GM12891 (cell line): ENCODE measurements at regions not wholly inside any gene's neighbourhood (a gene's known extent, or its start where the extent isn't known, plus 50 kb on each side); places are given as distances from the start of the nearest gene placed in this dataset.

ENCODE experiments used
- PAX5 ChIP-seq: IDR thresholded peaks from 2 replicates; pipeline ENCODE4 v1.6.1; 2011; ENCODE audit warnings: low read length, moderate library complexity, mild to moderate bottlenecking; ENCODE audit not compliant: insufficient read depth, severe bottlenecking
- POLR2A ChIP-seq: IDR thresholded peaks from 2 replicates; pipeline ENCODE4 v1.6.1; 2011; ENCODE audit warnings: low read depth, low read length, control low read depth
- POLR2AphosphoS5 ChIP-seq: IDR thresholded peaks from 2 replicates; pipeline ENCODE4 v1.6.1; 2011; ENCODE audit warnings: low read depth, low read length, control low read depth
- SPI1 ChIP-seq: IDR thresholded peaks from 2 replicates; pipeline ENCODE4 v1.6.1; 2011; ENCODE audit warnings: low read depth, low read length, control low read depth

- TF ChIP-seq POLR2AphosphoS5 (no peak), POLR2A (no peak), SPI1 (no peak), PAX5 (no peak)
Measured at GRCh38 chr10:131822013-131822691, 78.7 kb upstream of the PPP2R2D start.
